Gastroesophageal sphincter (tissue), 4 donors: ENCODE measurements at regions not wholly inside any gene's neighbourhood (a gene's known extent, or its start where the extent isn't known, plus 50 kb on each side); places are given as distances from the start of the nearest gene placed in this dataset.
"Not testable (repeated sequence)": the region's sequence is repeated elsewhere in the genome, so short reads cannot be mapped to it uniquely, and the experiment has no call there.

ENCODE experiments used
- ATAC-seq: fragments of 150-250 bp; one replicate; pipeline ENCODE4 v1.9.1; 2016; ENCODE audit warnings: mild to moderate bottlenecking, moderate library complexity
- H3K27ac ChIP-seq, 4 donors: fragments of 200-600 bp; sonication (generic) in 3 of 4; 1 replicate in 3 of 4; 2 replicates in 1 of 4; pipeline ENCODE4 v1.5.1; 2016 to 2019
- H3K27me3 ChIP-seq: fragments of 200-600 bp; sonication (generic); one replicate; pipeline ENCODE4 v1.5.1; 2019
- H3K36me3 ChIP-seq, 2 donors: fragments of 200-600 bp; sonication (generic); one replicate each; pipeline ENCODE4 v1.5.1; 2019; ENCODE audit warnings: control low read depth in 1 of 2
- H3K4me1 ChIP-seq, 3 donors: fragments of 200-600 bp; sonication (generic); 1 replicate in 2 of 3; 2 replicates in 1 of 3; pipeline ENCODE4 v1.5.1; 2016 to 2019; ENCODE audit warnings: control low read depth in 2 of 3
- H3K4me3 ChIP-seq, 2 donors: fragments of 200-600 bp; sonication (generic); one replicate each; pipeline ENCODE4 v1.5.1; 2019; ENCODE audit warnings: mild to moderate bottlenecking in 1 of 2, moderate library complexity in 1 of 2
- H3K9me3 ChIP-seq, 3 donors: fragments of 200-600 bp; sonication (generic); one replicate each; pipeline ENCODE4 v1.5.1; 2017 to 2019; ENCODE audit warnings: control low read depth in 2 of 3
- EP300 ChIP-seq: sonication (generic); formaldehyde crosslinking; IDR thresholded peaks from one replicate; pipeline ENCODE4 v1.6.1; 2017; ENCODE audit warnings: antibody characterized with exemption, mild to moderate bottlenecking
- POLR2A ChIP-seq, 2 donors: fragments of 450-650 bp; IDR thresholded peaks; one replicate each; pipeline ENCODE4 v1.6.1; 2017; ENCODE audit warnings: antibody characterized with exemption in 2 of 2, mild to moderate bottlenecking in 2 of 2, moderate library complexity in 1 of 2
- POLR2AphosphoS5 ChIP-seq: sonication (generic); formaldehyde crosslinking; IDR thresholded peaks from one replicate; pipeline ENCODE4 v1.6.1; 2017; ENCODE audit warnings: antibody characterized with exemption
- WGBS, 2 donors: methylation state at CpG; one replicate each; pipeline ENCODE4 v1.1.5; 2018; ENCODE audit warnings: low coverage in 1 of 2; 5-methylcytosine and 5-hydroxymethylcytosine counted together
- TF ChIP-seq, protein P1 (sequence below), 4 experiments: fragments of 200-600 bp in 2 of 4; fragments of 450-650 bp in 2 of 4; sonication (generic) in 1 of 4; IDR thresholded peaks; one replicate each; pipeline ENCODE4 v1.5.1; 2017 to 2019; ENCODE audit warnings: antibody characterized with exemption in 4 of 4, mild to moderate bottlenecking in 2 of 4, moderate library complexity in 2 of 4

DNA sequence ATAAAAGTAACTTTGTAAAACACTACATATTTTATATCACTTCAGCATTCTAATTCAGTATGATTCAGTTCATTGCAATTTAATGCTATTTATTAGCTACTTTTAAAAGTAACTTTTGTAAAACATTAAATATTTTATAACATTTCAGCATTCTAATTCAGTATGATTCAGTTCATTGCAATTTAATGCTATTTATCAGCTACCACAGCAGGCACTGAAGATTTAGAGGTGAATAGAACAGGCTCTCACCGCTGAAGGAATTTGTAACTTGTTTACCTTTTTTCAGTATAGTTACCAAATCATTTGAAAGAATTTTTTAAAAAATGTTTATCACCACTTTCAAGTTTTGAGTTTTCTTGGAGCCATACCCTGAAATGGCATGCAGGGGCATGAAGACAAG, 266.4 kb upstream of the DAB2 start:
- Histone ChIP-seq H3K27me3 (no peaks in the 10 kb centered on the region), H3K27ac (no peak overlapping the region), H3K4me3 (no peak overlapping the region), H3K9me3 (peaks cover 0 to 9% (median 0%) of the 10 kb centered on the region in 3 donors), H3K36me3 (no peaks in the 10 kb centered on the region), H3K4me1 (no peaks in the 10 kb centered on the region)
- 80 to 90% methylated on average over 1 of the region's 1 CpG for WGBS, 2 donors
- ATAC-seq, result no peak
- TF ChIP-seq, protein P1, sequence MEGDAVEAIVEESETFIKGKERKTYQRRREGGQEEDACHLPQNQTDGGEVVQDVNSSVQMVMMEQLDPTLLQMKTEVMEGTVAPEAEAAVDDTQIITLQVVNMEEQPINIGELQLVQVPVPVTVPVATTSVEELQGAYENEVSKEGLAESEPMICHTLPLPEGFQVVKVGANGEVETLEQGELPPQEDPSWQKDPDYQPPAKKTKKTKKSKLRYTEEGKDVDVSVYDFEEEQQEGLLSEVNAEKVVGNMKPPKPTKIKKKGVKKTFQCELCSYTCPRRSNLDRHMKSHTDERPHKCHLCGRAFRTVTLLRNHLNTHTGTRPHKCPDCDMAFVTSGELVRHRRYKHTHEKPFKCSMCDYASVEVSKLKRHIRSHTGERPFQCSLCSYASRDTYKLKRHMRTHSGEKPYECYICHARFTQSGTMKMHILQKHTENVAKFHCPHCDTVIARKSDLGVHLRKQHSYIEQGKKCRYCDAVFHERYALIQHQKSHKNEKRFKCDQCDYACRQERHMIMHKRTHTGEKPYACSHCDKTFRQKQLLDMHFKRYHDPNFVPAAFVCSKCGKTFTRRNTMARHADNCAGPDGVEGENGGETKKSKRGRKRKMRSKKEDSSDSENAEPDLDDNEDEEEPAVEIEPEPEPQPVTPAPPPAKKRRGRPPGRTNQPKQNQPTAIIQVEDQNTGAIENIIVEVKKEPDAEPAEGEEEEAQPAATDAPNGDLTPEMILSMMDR (IDR thresholded peaks at IDR 0.05), result no peak
- TF ChIP-seq POLR2AphosphoS5 (no peak), EP300 (no peak), POLR2A (IDR thresholded peaks at IDR 0.05) (no peak)

GRCh38 chr5:39689919-39690318, 265.1 kb upstream of the DAB2 start:
- no peak for TF ChIP-seq POLR2AphosphoS5
- TF ChIP-seq, protein P1 (IDR thresholded peaks at IDR 0.05), result no peak
- TF ChIP-seq POLR2A (IDR thresholded peaks at IDR 0.05), result no peak
- no peak for TF ChIP-seq EP300
- no peak for ATAC-seq

DNA sequence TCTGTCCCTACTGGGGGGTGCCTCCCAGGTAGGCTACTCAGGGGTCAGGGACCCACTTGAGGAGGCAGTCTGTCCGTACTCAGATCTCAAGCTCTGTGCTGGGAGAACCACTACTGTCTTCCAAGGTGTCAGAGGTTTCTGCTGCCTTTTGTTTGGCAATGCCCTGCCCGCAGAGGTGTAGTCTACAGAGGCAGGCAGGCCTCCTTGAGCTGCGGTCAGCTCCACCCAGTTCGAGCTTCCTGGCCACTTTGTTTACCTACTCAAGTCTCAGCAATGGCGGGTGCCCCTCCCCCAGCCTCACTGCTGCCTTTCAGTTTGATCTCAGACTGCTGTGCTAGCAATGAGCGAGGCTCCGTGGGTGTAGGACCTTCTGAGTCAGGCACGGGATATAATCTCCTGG, 263.1 kb upstream of the DAB2 start:
- H3K4me1 ChIP-seq, H3K36me3 ChIP-seq, H3K27ac ChIP-seq, H3K4me3 ChIP-seq, H3K27me3 ChIP-seq, H3K9me3 ChIP-seq, ATAC-seq: not testable (repeated sequence)
- WGBS, 2 donors, result 90% methylated on average over 2 of the region's 8 CpGs; no CpG with 5 or more reads in 1 of the 2 donors

More at GRCh38 chr5:39689919-39690318, 265.1 kb upstream of the DAB2 start:
- no peaks in the 10 kb centered on the region for H3K27me3 ChIP-seq
- H3K27ac ChIP-seq, result no peak overlapping the region
- no peaks in the 10 kb centered on the region for H3K4me1 ChIP-seq
- H3K9me3 ChIP-seq, result peaks cover 0 to 9% (median 0%) of the 10 kb centered on the region in 3 donors
- no peak overlapping the region for H3K4me3 ChIP-seq
- H3K36me3 ChIP-seq, result no peaks in the 10 kb centered on the region

- H3K9me3 ChIP-seq, result no peaks in the 10 kb centered on the region
- no peaks in the 10 kb centered on the region for H3K27me3 ChIP-seq
- no peaks in the 10 kb centered on the region for H3K36me3 ChIP-seq
- no peak for ATAC-seq
- no peak overlapping the region for H3K4me3 ChIP-seq
- TF ChIP-seq, protein P1 (IDR thresholded peaks at IDR 0.05), result no peak
- no peak for TF ChIP-seq EP300
- TF ChIP-seq POLR2A (IDR thresholded peaks at IDR 0.05), result no peak
- no peak for TF ChIP-seq POLR2AphosphoS5
- no peaks in the 10 kb centered on the region for H3K4me1 ChIP-seq
- 73 to 75% methylated on average over 1 of the region's 1 CpG for WGBS, 2 donors
- H3K27ac ChIP-seq, result no peak overlapping the region
Measured at GRCh38 chr5:39680213-39680612, 255.4 kb upstream of the DAB2 start.

- 80 to 100% methylated on average over 1 of the region's 1 CpG for WGBS, 2 donors
- no peak for ATAC-seq
Measured at GRCh38 chr5:39678534-39678933, 253.8 kb upstream of the DAB2 start.

More at GRCh38 chr5:39678534-39678933, 253.8 kb upstream of the DAB2 start:
- Histone ChIP-seq H3K27me3 (no peaks in the 10 kb centered on the region), H3K4me1 (no peaks in the 10 kb centered on the region), H3K27ac (no peak overlapping the region), H3K36me3 (no peaks in the 10 kb centered on the region), H3K4me3 (no peak overlapping the region), H3K9me3 (no peaks in the 10 kb centered on the region)
- TF ChIP-seq, protein P1 (IDR thresholded peaks at IDR 0.05), result no peak
- TF ChIP-seq POLR2AphosphoS5, result no peak
- TF ChIP-seq EP300, result no peak
